Activated CD8-positive, alpha-beta memory T cell treated with anti-CD3 and anti-CD28 coated beads for 4 hours (primary cell): ENCODE measurements at regions not wholly inside any gene's neighbourhood (a gene's known extent, or its start where the extent isn't known, plus 50 kb on each side); places are given as distances from the start of the nearest gene placed in this dataset.

Source experiments
- DNase-seq, 2 donors: peaks; one replicate each; pipeline ENCODE4 v3.0.0-alpha.2; 2020; ENCODE audit warnings: low read depth in 2 of 2

DNA sequence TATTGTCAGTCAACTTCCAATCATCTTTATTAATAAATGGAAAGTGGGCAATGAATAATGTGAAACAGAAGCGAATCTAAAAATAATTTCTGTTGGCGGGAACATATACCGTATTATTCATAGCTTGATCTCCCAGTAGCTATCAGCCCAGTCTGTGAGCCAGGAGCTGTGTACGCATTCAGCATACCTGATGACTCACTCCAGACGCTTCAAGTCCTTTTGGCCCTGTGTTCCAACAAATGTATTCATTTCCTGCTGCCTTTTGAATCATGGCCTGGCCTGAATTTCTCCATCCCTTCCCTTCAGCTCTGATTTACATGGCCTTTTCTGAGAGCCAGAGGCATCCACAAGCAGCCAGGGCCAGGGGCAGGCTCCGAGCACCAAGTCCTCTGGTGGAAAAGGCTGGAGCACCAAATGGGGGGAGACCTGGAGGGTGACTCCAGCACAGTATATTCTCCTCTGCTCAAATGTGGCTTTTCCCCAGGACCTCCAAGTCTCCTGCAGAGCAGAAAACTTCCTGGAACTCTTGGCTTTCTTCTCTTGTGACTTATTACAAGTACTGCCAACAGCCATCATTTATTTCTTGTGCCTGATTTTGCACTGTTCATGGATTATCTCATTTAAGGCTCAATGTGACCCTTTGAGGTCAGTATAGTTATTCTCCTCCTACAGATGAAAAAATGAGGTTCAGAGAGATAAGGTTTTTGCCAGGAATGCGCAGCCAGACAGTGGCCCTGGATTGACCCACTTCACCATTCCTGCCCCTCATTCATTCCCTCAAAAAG, 108.7 kb downstream of the EN1 start:
- no peak for DNase-seq

DNA sequence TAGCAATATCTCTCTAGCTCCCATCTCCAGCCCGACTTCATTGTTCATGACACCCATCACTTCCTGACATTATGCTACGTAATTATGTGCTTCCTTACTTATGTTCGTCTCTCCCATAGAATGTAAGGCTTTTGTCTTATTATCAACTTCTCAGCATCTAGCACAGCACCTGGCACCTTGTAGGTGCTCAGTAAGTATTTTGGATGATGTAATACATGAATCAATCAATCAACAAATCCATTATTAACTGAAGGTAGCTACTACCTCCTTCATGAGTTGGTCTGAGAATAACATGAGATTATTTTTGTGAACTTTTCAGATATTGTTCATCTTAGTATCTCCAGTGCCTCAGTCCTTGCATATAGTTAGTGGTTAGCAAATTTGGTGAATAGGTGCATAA, 109.3 kb downstream of the EN1 start:
- no peak for DNase-seq

DNA sequence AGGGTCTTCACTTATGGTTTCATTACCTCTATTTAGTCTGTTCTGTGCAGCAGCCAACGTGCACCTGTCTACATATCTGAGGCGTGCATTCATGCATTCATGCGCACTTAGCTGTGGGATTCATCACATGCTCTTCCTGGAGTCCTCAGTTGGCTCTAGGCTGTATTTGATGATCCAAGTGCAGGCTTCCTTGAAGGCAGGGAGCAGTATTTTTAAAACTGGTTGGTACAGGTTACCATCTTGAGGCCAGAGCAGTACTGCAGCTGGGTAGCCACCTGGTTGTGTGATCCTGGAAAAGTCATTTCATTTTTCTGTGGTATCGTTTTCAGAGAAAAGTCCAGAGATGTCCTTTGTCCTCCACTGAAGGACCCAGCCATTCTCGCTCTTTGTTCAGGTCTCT, 109.8 kb downstream of the EN1 start:
- no peak for DNase-seq

DNA sequence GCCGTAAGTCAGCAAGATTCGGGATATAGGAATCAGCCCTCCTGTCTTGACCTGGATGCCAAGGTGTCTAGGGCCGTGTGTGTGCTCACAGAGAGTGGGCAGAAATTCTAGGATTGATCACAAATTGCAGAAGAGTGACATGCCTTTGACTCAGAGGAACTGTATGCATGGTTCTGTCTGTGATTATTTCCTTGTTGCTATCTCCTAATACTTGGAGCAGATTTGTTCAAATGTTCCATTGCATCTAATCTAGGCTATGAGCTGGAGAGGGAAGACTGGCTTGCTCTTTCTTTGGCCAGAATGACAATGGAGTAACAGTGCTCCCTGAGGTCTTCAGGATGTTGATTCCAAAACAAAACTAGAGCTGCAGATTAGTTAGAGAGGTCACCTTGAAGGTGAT, 115.0 kb downstream of the EN1 start:
- DNase-seq = no peak

DNA sequence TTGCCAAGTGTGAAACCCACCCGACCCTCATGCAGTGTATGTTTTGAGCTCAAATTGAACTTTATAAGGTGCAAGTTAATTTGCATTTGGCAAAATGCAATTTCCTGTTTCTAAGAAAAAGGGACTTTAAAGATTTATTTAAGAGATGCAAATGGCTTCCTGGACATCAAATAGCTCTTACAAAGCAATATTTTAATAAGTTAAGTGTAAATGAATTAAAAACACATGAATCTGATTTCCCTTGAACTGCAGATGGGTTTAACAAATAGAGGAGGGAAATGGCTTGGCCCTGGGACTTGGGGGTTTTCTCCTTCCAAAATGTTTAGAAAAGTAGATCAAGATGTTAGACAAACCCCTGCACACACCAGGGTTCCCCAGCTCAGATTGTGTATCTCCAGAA, 116.0 kb downstream of the EN1 start:
- DNase-seq = no peak

DNA sequence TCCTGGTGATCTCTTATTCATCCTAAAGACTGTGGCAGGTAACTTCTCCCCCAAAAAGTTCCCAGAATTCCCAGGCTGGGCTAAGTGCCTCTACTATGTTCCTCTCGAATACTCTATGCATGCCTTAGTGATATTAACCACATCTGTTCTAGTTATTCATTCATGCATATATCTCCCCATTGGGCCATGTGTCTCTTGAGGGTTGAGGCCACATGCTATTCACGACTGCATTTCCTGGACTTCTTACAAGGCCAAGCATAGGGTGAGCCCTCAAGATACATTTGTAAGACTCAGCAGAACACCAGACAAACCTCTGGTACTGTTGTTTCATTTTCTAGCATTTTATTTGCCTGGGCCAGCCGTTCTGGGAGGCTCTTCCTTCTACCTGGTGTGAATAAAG, 117.0 kb downstream of the EN1 start:
- no peak for DNase-seq

DNA sequence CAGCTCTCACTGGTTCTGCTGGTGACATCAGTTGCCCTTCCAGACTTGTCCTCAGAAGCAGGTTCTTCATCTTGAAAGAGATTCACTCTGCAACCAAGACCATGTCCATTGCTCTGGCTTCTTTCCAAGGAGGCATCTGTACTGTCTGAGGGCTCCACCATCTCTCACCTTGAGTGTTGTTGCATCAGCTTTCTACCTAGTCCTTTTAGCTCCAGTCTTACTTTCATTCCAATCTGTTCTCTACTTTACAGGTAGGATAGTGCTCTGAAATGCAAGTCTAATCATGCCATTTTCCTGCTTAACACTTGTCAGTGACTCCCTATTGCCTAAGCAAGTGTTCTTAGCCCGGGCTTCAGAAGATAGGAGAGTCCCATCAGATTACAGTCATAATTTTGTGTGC, 117.7 kb downstream of the EN1 start:
- DNase-seq = no peak

DNA sequence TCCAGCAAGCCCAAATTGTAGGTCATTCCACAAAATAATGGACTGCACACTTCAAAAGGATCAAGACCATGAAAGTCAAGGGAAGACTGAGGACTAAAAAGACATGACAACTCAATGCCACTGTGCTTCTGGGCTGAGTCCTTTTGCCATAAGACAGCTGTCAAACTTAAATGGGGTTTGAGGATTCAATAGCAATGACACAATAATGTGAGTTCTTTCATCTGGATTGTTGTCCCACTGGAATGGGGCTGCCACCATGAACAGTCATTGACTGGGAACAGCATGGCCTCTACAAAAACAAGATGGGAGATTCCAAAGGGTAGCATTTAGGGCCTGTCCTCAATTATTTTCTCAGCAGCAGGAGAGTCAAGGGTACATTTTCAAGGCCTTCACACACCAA, 118.5 kb downstream of the EN1 start:
- no peak for DNase-seq

DNA sequence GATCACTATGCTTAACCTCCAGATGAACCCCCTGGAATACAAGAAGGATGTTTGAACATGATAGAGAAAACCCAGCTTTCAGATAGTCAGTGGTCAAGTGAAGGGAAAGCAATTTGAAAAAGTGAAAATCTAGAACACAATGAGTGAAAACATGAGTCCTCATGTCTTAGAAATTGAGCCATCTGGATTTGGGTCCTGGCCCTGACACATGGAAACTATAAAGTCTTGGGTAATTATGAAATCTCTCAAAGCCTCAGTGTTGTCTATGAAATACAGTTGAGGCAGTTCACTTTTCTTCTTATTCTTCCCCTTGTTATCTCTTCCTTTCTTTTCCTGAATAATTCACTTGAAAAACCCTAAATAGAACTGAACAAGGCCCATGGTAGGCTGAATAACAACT, 120.6 kb downstream of the EN1 start:
- no peak for DNase-seq

DNA sequence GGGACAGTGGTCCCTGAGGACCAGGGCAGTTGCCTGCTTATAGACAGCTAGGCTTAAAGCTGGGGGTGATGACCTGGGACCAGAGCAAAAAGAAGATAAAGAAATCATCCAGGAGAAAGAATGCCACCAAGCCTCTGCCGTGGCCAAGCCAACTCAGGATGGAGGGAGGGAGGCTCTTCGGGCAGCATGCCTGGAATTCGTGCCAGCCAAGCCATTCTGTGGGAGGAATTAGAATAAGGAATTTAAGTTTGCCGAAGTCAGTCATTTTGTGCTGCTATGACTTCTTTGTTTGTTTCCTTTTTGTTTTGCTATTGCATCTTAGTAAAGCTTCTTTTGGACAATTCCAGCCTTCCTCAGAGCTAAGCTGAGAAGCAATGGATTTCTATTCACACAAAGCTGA, 124.1 kb downstream of the EN1 start:
- DNase-seq = no peak

DNA sequence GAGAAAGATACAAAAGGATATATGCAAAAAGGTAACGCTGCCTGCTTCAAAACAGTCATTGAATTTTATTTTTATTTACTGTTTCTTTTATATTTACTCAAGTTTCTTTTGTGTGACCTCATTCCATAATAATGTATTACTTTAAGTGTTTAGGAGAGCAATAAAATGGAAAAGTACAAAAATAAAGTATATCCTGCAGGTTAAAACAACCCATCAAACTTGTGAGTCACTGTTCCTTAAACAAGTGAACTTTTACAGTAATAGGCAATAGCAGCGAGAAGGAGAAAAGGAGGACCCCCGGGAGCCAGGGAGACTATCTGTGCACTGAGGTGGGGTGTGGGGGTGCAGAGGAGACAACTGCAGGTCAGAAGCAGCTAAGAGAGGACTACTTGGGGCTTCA, 124.5 kb downstream of the EN1 start:
- no peak for DNase-seq

DNA sequence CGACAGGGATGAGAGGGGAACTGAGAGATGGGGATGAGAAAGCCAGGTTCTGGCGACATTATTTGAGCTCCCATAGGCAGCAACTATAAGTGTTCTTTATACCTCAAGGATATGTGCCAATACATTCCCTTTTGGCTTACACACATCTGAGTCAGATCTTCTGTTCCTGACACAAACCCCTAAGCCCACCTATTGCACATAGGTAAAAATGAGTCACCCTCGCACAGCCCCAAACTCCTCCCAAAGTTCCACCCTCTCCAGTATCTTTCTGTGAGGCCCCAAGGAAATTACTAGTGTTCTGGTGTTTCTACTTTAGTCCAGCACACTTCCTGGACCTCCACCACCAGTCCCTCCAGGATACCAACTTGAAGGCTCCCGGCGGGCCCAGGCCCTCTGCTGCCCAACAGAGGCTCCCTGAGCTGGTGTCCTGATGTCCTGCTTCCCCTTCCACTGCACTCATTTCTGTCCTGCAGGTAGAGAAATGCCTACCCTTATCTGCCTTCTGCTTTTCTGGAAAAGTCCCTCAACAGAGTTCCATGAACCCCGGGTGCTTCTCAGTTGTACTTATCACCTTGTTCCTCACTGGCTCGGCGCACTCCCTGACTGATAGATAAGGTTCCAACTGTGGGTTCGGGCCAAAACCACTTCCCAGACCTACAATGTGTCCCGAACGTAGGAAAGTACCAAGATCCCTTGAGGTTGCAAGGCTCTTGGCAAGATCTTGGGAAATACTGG, 125.5 kb downstream of the EN1 start:
- no peak for DNase-seq

DNA sequence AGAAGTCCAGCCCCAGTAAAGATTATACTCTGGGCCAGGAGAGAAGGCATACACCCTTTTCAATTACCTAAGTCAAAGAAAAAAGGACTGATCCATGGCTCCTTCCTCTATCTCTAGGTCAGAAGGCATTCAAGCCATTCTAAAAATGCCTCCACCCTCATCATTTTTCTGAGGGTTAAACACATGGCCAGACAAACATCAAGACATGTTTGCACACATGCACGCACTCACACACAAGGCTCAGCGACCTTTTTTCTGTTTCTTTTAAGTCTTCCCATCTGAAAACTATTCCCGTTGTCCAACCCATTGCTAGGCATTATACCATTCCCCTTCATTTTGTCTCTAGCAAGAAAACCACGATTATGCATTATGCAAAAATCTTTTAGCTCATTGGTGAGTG, 126.6 kb downstream of the EN1 start:
- no peak for DNase-seq

DNA sequence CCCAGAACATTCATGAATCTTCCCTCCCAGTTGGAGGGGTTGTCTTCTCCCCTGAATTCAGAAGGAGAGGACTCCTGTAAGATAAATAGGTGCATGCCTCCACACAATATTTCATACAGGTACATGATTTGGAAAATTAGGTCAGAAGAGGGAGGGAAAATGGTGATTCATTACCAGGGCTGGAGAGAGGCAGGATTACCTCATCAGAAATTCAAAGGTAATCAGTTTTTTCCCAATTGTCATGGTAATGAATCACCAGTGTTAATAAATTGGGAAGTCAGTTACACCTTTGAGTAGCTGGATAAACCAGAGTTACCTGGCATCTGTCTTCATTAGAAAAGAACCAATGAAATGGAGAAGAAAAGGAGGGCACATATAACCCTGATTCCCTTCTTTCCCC, 128.5 kb downstream of the EN1 start:
- DNase-seq = no peak

DNA sequence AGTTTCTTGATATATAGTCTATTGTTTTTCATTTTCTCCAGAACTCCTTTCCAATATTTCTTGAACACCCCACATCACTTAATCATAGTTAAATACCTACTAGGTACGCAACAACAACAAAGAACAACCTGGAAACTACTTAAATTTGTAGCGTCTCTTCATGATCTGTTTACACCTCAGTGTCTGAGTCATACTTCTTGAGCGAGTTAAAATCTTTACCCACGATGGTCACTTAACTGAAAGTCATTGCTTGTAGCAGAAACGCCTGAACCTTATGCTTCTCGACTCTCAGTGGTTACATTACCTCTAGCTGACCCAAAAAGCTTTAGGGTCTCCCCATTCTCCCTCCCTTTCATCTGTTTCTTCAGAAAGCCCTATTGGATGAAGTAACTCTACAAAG, 131.3 kb downstream of the EN1 start:
- no peak for DNase-seq

DNA sequence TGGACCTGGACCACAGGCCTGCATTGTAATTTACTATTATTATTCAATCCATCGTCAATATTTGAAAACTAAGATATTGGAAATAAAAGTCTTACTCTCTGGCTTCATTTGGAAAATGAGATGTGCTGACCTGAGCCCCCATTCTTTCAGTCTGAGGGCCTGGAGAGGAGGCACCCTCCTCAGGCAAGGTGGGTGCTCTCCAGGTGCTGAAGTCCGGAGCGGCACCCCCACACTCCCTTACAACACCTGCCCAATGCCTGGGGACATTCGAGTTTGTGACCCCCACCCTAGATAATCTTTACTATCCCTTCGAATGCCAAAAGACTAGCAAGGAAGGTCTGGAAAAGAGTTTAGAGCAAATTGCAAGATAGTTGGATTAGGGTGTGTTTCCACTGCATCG, 133.3 kb downstream of the EN1 start:
- no peak for DNase-seq

DNA sequence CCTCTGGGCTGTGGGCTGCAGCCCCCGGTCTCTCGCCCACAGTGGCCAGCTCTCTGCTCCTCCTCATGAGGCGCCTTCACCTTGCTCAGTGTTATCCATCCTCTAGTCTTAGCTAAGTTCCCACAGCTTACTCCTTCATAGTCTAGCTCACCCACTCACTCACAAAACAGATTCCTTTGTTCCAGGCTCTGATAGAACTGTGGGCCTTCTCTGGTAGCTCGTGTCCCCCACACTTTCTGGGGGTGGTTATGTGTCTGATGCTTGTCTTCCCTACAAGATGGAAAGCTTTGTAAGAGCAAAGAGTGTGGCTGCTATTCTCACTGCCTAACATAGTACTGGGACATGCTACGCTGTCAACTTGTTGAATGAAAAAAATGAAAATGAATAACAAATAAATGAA, 135.8 kb downstream of the EN1 start:
- DNase-seq = no peak

DNA sequence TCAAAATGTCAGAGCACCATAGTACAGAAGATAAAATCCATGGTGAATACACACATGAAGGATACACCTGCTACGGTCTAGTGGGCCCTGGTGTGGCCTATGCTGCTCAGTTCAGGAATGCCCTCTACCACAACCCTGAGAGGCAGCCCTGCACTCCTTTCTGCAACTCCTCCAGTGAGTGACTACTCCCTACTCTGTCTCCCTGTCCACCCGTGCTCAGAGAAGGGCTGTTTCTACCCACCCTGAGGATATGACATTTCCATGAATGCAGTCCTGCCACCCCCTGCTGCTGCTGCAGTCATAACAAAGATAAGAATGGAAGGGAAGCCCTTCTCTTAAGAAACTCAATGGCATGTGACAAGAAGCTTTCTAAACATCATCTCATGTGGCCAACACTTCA, 137.0 kb downstream of the EN1 start:
- DNase-seq = no peak

DNA sequence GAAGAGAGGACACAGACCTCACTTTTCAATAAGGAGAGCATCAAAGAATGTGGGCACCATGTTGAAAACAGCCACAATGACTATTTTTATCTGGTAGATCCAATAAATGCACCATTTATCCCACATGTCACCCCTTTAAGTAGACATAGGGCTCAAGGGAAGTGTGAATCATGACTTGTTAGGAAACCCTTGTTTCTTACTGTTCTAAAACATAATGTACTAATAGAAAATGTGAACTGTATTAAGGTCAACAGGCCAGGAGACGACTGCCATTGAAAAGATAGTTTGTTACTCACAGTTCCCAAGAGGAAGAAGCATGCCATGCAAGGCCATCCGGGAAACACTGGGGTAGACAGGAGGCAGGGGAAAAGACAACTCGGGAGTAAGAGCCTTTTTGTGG, 137.7 kb downstream of the EN1 start:
- DNase-seq = no peak

DNA sequence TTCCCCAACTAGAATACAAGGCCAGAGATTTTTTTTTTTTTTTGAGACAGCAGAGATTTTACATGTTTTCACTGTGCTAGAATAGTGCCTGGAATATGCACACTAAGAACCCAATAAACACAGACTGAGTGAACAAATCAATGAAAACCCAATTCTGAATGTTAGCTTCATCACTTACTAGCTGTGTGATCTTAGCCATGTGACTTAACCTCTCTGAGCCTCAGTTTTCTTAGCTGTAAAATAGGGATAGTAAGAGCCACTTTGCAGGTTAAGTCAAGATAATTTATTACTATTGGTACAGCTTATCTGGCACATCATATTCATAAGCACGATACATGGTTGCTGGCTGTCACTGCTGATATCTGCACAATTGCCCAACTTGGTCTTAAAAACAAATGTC, 140.6 kb downstream of the EN1 start:
- no peak for DNase-seq

DNA sequence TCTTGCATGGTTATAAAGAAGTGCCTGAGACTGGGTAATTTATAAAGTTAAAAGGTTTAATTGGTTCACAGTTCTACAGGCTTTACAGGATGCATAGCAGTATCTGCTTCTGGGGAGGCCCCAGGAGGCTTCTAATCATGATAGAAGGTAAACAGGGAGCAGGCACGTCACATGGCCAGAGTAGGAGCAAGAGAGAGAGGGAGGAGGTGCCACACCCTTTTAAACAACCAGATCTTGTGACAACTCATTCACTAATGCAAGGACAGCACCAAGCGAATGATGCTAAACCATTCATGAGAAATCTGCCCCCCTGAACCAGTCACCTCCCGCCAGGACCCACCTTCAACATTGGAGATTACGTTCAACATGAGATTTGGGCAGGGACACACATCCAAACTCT, 141.1 kb downstream of the EN1 start:
- no peak for DNase-seq

DNA sequence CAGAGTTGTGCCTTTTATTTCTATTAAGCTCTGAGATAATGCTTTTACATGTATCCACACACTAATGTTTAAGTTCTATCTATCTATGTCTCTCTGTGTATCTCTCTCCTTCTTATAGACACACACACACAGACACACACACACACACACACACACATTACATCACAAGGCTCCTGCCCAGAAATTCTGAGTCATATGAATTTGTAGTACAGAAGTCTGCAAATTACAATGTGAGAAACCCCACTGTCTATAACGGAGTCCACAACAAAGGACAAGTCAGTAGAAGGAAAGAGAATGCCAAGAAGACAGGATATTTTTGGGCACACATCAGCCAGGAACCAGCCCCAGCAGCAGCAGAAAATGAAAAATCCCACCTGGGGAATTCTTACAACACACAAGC, 142.4 kb downstream of the EN1 start:
- no peak for DNase-seq

DNA sequence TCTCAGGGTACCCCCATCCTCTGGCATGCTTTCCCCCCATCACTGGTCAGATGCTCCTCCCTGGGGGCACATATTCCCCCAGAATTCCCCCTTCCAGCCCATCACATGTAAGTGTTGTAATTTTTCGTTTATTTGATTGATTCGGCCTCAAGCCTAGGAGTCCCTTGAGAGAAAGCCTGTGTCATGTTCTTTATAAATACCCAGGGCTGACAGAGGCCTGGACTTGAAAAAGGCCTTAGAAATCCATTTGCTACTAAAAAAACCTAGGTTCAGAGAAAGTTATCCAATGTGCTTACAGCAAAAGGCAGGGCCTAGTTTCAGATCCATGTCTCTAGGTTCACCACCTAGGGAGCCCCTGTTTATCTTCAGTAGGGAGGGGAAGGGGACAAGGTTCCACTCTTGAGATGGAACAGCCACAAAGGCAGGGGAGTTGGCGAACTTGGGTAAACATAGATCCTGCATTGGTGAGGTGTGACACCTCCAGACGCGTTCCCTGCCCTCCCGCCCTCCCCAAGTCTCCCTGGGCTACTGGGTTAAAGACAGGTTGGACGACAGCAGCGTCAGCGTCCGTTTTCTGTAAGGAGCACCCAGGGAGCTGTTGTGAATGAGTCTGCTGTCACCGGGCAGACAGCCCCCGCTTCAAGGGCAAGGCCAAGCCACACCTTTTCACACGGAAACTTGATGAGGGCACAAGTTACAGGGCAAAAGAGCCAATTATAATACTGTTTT, 147.8 kb downstream of the EN1 start:
- no peak for DNase-seq
